VCaP (cell line): ENCODE measurements at regions not wholly inside any gene's neighbourhood (a gene's known extent, or its start where the extent isn't known, plus 50 kb on each side); places are given as distances from the start of the nearest gene placed in this dataset.
A peak's percentile ranks its signal among the peaks of the same experiment; 100 is the strongest.

Source experiments
- H3K27ac ChIP-seq: fragments of 450-650 bp; 2 replicates; pipeline ENCODE4 v1.5.1; 2017
- TF ChIP-seq, protein P1 (sequence below): fragments of 450-650 bp; conservative IDR thresholded peaks from 2 replicates; pipeline ENCODE4 v1.5.1; 2017; ENCODE audit warnings: mild to moderate bottlenecking, moderate library complexity

DNA sequence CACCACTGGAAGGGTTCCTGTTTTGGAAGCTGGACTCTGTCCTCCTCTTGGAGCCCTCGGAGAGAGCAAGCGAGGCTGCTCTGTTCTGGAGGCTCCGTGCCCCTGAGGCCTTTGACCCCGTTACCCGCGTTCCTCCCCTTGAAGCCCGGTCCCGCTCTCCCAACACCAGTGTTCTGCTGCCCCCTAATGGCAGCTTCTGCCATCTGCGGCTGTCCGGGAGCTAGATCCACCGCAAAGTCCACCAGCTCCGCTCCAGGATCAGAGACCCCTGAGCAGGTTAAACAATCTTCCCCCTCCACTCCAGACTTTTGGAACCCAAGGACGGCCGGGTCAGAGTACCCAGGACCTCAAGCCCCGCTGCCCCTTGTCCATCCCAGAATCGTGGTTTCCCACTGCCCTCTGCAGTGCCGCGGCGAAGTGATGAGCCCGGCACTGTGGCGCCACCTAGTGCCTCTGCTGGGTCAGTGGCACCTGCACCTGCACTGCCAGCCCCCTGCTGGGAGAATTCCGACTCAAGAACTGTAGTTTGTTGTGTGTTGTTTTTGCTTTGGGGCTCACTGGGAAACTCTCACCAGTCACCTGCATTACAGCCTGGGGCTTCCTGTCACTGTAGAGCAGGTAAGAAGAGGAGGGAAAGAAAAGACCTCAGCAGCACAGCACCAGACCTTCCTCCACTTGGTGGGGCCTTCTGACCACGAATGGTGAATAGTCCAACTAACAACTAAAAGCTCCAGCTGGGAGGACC is 63.5 kb upstream of the NFASC start:
- TF ChIP-seq, protein P1, sequence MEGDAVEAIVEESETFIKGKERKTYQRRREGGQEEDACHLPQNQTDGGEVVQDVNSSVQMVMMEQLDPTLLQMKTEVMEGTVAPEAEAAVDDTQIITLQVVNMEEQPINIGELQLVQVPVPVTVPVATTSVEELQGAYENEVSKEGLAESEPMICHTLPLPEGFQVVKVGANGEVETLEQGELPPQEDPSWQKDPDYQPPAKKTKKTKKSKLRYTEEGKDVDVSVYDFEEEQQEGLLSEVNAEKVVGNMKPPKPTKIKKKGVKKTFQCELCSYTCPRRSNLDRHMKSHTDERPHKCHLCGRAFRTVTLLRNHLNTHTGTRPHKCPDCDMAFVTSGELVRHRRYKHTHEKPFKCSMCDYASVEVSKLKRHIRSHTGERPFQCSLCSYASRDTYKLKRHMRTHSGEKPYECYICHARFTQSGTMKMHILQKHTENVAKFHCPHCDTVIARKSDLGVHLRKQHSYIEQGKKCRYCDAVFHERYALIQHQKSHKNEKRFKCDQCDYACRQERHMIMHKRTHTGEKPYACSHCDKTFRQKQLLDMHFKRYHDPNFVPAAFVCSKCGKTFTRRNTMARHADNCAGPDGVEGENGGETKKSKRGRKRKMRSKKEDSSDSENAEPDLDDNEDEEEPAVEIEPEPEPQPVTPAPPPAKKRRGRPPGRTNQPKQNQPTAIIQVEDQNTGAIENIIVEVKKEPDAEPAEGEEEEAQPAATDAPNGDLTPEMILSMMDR = peak; percentile 99
- peak overlapping the region; percentile 43; the same call in 1 of the 2 replicates for H3K27ac ChIP-seq

DNA sequence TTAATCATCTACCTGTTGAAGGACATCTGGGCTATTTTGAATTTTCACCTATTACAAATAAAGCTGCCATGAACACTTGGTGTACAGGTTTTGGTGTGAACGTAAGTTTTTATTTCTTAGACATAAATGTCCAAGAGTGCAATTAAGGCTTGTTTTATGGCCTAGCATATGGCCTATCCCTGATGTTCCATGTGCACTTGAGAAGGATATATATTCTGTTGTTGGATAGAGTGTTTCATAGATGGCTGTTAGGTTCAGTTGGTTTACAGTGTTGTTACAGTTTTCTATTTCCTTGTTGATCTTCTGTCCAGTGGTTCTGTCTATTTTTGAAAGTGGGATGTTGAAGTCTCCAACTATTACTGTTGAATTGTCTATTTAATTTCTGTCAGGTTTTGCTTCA is 61.2 kb upstream of the NFASC start:
- H3K27ac ChIP-seq = no peak overlapping the region
- TF ChIP-seq, protein P1 = no peak

DNA sequence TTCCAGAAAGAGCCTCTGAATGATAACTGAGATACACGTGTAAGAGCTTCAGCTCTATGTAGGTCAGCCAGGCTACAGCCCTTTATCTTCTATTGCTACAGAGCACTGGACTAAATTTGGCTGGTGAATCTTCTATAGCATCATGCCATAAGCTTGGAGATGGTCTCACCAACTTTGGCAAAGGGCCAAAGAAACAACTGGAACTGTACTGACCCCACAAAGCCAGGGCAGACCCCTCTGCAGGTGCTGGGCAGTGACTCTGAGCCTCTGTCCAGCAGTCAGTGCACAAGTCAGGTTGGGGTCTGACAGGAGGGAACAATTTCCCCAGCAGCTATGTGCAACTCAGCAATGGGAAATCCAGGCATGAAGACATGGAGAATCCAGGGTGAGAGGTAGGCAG is 57.8 kb upstream of the NFASC start:
- TF ChIP-seq, protein P1 = no peak

DNA sequence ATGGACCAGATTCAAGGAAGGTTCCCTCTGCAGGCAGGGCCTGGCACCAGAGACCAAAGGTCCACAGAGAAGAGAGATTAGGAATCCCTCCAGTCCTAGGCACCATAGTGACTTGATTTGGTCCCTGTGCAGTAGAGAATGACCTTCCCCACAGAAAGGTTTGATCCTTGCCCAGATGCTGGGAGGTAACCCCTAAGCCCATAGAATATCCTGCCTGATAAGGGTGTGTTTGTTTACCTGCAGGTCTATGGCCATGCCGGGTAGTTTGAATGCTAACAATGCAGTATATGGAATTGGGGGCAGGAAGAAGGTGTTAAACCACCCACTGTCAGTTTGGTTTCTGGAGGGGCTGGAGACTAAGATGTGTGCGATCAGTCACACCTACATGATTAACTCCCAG is 57.1 kb upstream of the NFASC start:
- TF ChIP-seq, protein P1 = no peak
- peak overlapping the region; percentile 26; the same call in 1 of the 2 replicates for H3K27ac ChIP-seq

More for the DNA sequence above, 57.8 kb upstream of the NFASC start:
- no peak overlapping the region for H3K27ac ChIP-seq

DNA sequence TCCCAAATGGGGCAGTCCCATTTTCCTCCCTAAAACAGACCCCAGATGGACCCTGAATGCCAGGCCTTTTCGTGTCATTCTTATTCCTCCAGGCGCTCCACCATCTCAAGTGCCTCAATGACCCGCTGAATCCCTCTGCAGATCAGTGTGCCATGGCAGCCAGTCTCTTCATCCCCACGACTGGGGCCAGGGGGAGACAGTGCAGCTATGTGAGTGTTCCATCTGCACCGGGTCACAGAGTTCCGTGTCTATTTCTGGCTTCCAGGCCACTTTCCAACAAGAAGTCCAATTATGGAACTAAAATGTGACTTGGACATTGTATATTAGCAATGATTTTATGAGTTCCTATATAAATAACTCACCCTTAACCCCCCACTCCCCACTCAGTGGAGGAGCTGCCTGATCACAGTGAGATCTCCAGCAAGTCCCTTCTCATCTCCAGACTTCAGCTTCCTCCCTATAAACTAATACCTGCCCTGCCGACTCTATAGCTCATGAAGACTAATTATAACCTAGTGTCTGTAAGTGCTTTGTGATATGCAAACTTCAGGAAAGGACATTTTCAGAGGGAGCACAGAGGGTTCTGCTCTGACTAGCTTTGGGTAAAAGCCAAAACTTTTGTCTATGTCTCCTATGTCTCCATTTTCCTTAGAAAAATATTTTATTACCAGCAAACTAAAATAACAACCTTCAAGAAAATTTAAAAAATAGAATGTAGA is 56.3 kb upstream of the NFASC start:
- peak overlapping the region; percentile 26 for H3K27ac ChIP-seq
- TF ChIP-seq, protein P1 = no peak

DNA sequence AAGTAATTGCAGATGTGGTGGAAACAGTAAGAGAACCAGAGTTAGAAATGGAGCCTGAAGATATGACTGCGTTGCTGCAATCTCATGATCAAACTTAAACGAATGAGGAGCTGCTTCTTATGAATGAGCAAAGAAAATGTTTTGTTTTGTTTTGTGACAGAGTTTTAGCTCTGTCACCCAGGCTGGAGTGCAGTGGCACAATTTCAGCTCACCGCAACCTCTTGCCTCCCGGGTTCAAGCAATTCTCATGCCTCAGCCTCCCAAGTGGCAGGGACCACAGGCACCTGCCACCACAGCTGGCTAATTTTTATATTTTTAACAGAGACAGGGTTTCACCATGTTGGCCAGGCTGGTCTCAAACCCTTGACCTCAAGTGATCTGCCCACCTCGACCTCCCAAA is 53.3 kb upstream of the NFASC start:
- TF ChIP-seq, protein P1 = no peak
- no peak overlapping the region for H3K27ac ChIP-seq

DNA sequence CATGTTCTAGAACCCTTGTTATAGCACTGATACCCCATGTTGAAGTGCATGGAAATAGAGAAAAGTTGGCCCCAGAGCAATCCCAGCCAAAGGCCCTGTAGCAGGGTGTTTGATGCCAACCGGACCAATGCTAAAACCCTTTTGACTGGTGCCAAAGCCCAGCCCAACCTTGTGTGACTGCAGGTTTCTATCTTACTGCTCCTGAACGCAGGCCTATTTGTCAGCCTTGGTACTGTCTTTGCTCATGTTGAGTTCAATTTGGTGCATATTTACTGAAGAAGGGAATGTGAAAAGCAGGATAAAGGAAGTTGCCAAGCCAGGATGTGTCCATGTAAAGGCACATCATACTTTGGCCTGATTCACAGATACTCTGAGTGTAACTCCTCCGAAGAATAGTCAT is 51.7 kb upstream of the NFASC start:
- TF ChIP-seq, protein P1 = no peak
- no peak overlapping the region for H3K27ac ChIP-seq
